ENCODE measurements at regions not wholly inside any gene's neighbourhood (a gene's known extent, or its start where the extent isn't known, plus 50 kb on each side); places are given as distances from the start of the nearest gene placed in this dataset.

DNA sequence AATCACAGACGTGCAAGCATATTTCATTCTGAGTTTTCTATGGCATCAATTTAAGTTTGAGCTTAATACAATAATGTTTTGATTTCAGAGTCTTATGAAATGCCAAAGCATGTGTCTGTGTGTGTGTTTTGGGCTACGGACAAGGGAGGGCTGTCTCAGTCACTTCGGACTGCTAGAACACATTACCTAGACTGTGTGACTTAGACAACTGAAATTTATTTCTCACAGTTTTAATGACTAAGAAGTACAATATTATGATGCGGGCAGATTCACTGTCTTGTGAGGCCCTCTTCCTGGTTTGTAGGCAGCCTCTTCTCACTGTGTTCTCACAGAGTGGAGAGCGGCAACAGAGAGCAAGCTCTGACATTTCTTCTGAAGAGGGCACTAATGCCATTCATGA lies 1202.0 kb downstream of the EFNB2 start:
- Histone ChIP-seq H3K4me2 (no peak overlapping the region), H4K20me1 (ENCODE audit: insufficient read depth, poor library complexity, severe bottlenecking) (no peaks in the 10 kb centered on the region), H3K4me3 (no peak overlapping the region), H3K4me1 (ENCODE audit: insufficient read depth) (no peaks in the 10 kb centered on the region), H3K27ac (no peak overlapping the region), H3K9me2 (replicated peaks; ENCODE audit: insufficient read depth) (no peaks in the 10 kb centered on the region), H3K27me3 (no peaks in the 10 kb centered on the region), H3K36me3 (replicated peaks; ENCODE audit: insufficient read depth, low read depth) (no peaks in the 10 kb centered on the region), H3K9me3 (ENCODE audit: low read depth) (no peaks in the 10 kb centered on the region), H3K79me2 (no peaks in the 10 kb centered on the region), H2AFZ (no peak overlapping the region)
- TF ChIP-seq EZH2phosphoT487 (IDR thresholded peaks at IDR 0.05; ENCODE audit: low read depth, severe bottlenecking, unreplicated experiment) (no peak), EZH2 (IDR thresholded peaks at IDR 0.05; ENCODE audit: borderline replicate concordance) (no peak)
- TF ChIP-seq, protein P1, sequence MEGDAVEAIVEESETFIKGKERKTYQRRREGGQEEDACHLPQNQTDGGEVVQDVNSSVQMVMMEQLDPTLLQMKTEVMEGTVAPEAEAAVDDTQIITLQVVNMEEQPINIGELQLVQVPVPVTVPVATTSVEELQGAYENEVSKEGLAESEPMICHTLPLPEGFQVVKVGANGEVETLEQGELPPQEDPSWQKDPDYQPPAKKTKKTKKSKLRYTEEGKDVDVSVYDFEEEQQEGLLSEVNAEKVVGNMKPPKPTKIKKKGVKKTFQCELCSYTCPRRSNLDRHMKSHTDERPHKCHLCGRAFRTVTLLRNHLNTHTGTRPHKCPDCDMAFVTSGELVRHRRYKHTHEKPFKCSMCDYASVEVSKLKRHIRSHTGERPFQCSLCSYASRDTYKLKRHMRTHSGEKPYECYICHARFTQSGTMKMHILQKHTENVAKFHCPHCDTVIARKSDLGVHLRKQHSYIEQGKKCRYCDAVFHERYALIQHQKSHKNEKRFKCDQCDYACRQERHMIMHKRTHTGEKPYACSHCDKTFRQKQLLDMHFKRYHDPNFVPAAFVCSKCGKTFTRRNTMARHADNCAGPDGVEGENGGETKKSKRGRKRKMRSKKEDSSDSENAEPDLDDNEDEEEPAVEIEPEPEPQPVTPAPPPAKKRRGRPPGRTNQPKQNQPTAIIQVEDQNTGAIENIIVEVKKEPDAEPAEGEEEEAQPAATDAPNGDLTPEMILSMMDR (IDR thresholded peaks at IDR 0.05; ENCODE audit: poor library complexity): no peak
- 96% methylated on average over 5 of the region's 5 CpGs for WGBS (ENCODE audit: low lambda C conversion rate, missing lambda C conversion rate)
- no peak for DNase-seq (ENCODE audit: low spot score)

DNA sequence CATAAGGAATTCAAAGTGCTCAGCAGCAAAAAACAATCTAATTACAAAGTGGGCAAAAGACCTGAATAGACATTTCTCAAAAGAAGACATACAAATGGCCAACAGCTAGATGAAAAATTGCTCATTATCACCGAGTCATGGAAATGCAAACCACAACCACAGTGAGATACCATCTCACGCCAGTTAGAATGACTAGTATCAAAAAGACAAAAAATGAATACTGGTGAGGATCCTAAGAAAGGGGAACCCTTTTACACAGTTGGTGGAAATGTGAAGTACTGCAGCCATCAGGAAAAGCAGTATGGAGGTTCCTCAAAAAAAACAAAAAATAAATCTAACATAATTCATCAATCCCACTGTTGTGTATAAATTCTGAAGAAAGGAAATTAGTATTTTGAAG lies 1206.1 kb downstream of the EFNB2 start:
- DNase-seq (ENCODE audit: low spot score): no peak
- no peak overlapping the region for H2AFZ ChIP-seq
- no peak overlapping the region for H3K4me2 ChIP-seq
- H4K20me1 ChIP-seq (ENCODE audit: insufficient read depth, poor library complexity, severe bottlenecking): no peaks in the 10 kb centered on the region
- H3K36me3 ChIP-seq (replicated peaks; ENCODE audit: insufficient read depth, low read depth): no peaks in the 10 kb centered on the region
- TF ChIP-seq, protein P1 (IDR thresholded peaks at IDR 0.05; ENCODE audit: poor library complexity): no peak
- TF ChIP-seq EZH2 (IDR thresholded peaks at IDR 0.05; ENCODE audit: borderline replicate concordance) (no peak), EZH2phosphoT487 (IDR thresholded peaks at IDR 0.05; ENCODE audit: low read depth, severe bottlenecking, unreplicated experiment) (no peak)
- H3K27ac ChIP-seq: no peak overlapping the region
- H3K4me1 ChIP-seq (ENCODE audit: insufficient read depth): no peaks in the 10 kb centered on the region
- no peaks in the 10 kb centered on the region for H3K27me3 ChIP-seq
- H3K4me3 ChIP-seq: no peak overlapping the region
- WGBS (ENCODE audit: low lambda C conversion rate, missing lambda C conversion rate): 95% methylated on average over 2 of the region's 2 CpGs
- H3K79me2 ChIP-seq: no peaks in the 10 kb centered on the region
- no peaks in the 10 kb centered on the region for H3K9me3 ChIP-seq (ENCODE audit: low read depth)
- H3K9me2 ChIP-seq (replicated peaks; ENCODE audit: insufficient read depth): no peaks in the 10 kb centered on the region

DNA sequence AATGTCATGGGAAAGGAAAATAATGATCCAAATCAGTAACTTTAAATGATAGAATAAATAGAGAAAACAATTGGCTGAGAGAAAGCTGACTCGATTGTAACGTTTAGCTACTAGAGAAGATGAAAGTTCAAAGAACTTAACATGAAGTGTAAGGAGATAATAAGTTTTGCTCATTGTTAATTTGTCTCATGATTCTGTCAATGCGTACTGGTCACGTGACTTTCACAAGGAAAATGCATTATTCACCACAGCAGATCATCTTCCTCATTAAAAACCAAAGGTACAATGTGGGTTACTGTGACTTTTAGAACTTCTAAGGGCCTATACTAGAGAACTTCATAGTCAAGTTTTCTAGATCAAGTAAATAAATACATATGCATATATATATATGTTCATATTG lies 1207.2 kb downstream of the EFNB2 start:
- 68% methylated on average over 4 of the region's 4 CpGs for WGBS (ENCODE audit: low lambda C conversion rate, missing lambda C conversion rate)
- TF ChIP-seq EZH2 (IDR thresholded peaks at IDR 0.05; ENCODE audit: borderline replicate concordance) (no peak), EZH2phosphoT487 (IDR thresholded peaks at IDR 0.05; ENCODE audit: low read depth, severe bottlenecking, unreplicated experiment) (no peak)
- TF ChIP-seq, protein P1 (IDR thresholded peaks at IDR 0.05; ENCODE audit: poor library complexity): no peak
- no peaks in the 10 kb centered on the region for H3K9me3 ChIP-seq (ENCODE audit: low read depth)

More for the DNA sequence above, 1207.2 kb downstream of the EFNB2 start:
- Histone ChIP-seq H3K4me3 (no peak overlapping the region), H3K9me2 (replicated peaks; ENCODE audit: insufficient read depth) (no peaks in the 10 kb centered on the region), H3K4me1 (ENCODE audit: insufficient read depth) (no peaks in the 10 kb centered on the region), H2AFZ (no peak overlapping the region), H3K36me3 (replicated peaks; ENCODE audit: insufficient read depth, low read depth) (no peaks in the 10 kb centered on the region), H4K20me1 (ENCODE audit: insufficient read depth, poor library complexity, severe bottlenecking) (no peaks in the 10 kb centered on the region), H3K27me3 (no peaks in the 10 kb centered on the region), H3K79me2 (no peaks in the 10 kb centered on the region), H3K4me2 (no peak overlapping the region), H3K27ac (no peak overlapping the region)
- no peak for DNase-seq (ENCODE audit: low spot score)

Data from hepatocyte (in vitro differentiated cells).